ENCODE measurements at regions not wholly inside any gene's neighbourhood (a gene's known extent, or its start where the extent isn't known, plus 50 kb on each side); places are given as distances from the start of the nearest gene placed in this dataset.

- Histone ChIP-seq H3K27me3 (no peaks in the 10 kb centered on the region), H3K4me3 (no peak overlapping the region), H3K36me3 (no peaks in the 10 kb centered on the region), H3K9me3 (no peaks in the 10 kb centered on the region), H3K4me1 (no peaks in the 10 kb centered on the region), H3K27ac (no peak overlapping the region)
- TF ChIP-seq CTCF (IDR thresholded peaks at IDR 0.05) (no peak), POLR2A (IDR thresholded peaks at IDR 0.05) (no peak)
- no peak for DNase-seq
Measured at GRCh38 chr18:57218281-57218680, 71.4 kb downstream of the BOD1L2 start.

- Histone ChIP-seq H3K4me1 (no peaks in the 10 kb centered on the region), H3K27me3 (no peaks in the 10 kb centered on the region), H3K9me3 (no peaks in the 10 kb centered on the region), H3K36me3 (no peaks in the 10 kb centered on the region), H3K27ac (no peak overlapping the region), H3K4me3 (no peak overlapping the region)
- TF ChIP-seq CTCF (IDR thresholded peaks at IDR 0.05) (no peak), POLR2A (IDR thresholded peaks at IDR 0.05) (no peak)
- DNase-seq: no peak
Measured at GRCh38 chr18:57219964-57220363, 73.1 kb downstream of the BOD1L2 start.

GRCh38 chr18:57220480-57220879, 73.6 kb downstream of the BOD1L2 start:
- no peaks in the 10 kb centered on the region for H3K27me3 ChIP-seq
- no peak overlapping the region for H3K27ac ChIP-seq
- no peaks in the 10 kb centered on the region for H3K4me1 ChIP-seq
- H3K4me3 ChIP-seq: no peak overlapping the region
- no peaks in the 10 kb centered on the region for H3K36me3 ChIP-seq
- DNase-seq: no peak
- no peaks in the 10 kb centered on the region for H3K9me3 ChIP-seq
- no peak for TF ChIP-seq CTCF (IDR thresholded peaks at IDR 0.05)
- TF ChIP-seq POLR2A (IDR thresholded peaks at IDR 0.05): no peak

GRCh38 chr18:57220930-57221483, 74.1 kb downstream of the BOD1L2 start:
- Histone ChIP-seq H3K36me3 (no peaks in the 10 kb centered on the region), H3K27me3 (no peaks in the 10 kb centered on the region), H3K4me3 (no peak overlapping the region)

GRCh38 chr18:57223144-57223870, 76.4 kb downstream of the BOD1L2 start:
- Histone ChIP-seq H3K27me3 (no peaks in the 10 kb centered on the region), H3K36me3 (no peaks in the 10 kb centered on the region), H3K4me1 (no peaks in the 10 kb centered on the region), H3K27ac (no peak overlapping the region), H3K4me3 (no peak overlapping the region), H3K9me3 (no peaks in the 10 kb centered on the region)
- no peak for TF ChIP-seq CTCF (IDR thresholded peaks at IDR 0.05)
- TF ChIP-seq POLR2A (IDR thresholded peaks at IDR 0.05): no peak
- DNase-seq: no peak

More at GRCh38 chr18:57220930-57221483, 74.1 kb downstream of the BOD1L2 start:
- Histone ChIP-seq H3K9me3 (no peaks in the 10 kb centered on the region), H3K4me1 (no peaks in the 10 kb centered on the region), H3K27ac (no peak overlapping the region)
- DNase-seq: no peak
- no peak for TF ChIP-seq CTCF (IDR thresholded peaks at IDR 0.05)
- TF ChIP-seq POLR2A (IDR thresholded peaks at IDR 0.05): no peak
